ENCODE measurements at regions not wholly inside any gene's neighbourhood (a gene's known extent, or its start where the extent isn't known, plus 50 kb on each side); places are given as distances from the start of the nearest gene placed in this dataset.
A peak's percentile ranks its signal among the peaks of the same experiment; 100 is the strongest.

- H3K27me3 ChIP-seq (ENCODE audit: control insufficient read depth, insufficient read depth, low read length): no peaks in the 10 kb centered on the region
- H3K36me3 ChIP-seq (ENCODE audit: control insufficient read depth, insufficient read depth, low read length): no peaks in the 10 kb centered on the region
- H3K4me3 ChIP-seq (ENCODE audit: low read depth, low read length): no peak overlapping the region
- DNase-seq (ENCODE audit: low read depth): no peak
- no peak for FAIRE-seq
- TF ChIP-seq CTCF (IDR thresholded peaks at IDR 0.05; ENCODE audit: insufficient read depth, low read length, severe bottlenecking): no peak
These were observed 83.8 kb upstream of the MRPS22 start for GRCh38 chr3:139260041-139260486.

- no peaks in the 10 kb centered on the region for H3K36me3 ChIP-seq (ENCODE audit: control insufficient read depth, insufficient read depth, low read length)
- H3K4me3 ChIP-seq (ENCODE audit: low read depth, low read length): no peak overlapping the region
- no peaks in the 10 kb centered on the region for H3K27me3 ChIP-seq (ENCODE audit: control insufficient read depth, insufficient read depth, low read length)
- DNase-seq (ENCODE audit: low read depth) (no peak), FAIRE-seq (peak; percentile 55)
- no peak for TF ChIP-seq CTCF (IDR thresholded peaks at IDR 0.05; ENCODE audit: insufficient read depth, low read length, severe bottlenecking)
These were observed 82.8 kb upstream of the MRPS22 start for GRCh38 chr3:139260793-139261736.

- Histone ChIP-seq H3K27me3 (ENCODE audit: control insufficient read depth, insufficient read depth, low read length) (no peaks in the 10 kb centered on the region), H3K4me3 (ENCODE audit: low read depth, low read length) (no peak overlapping the region), H3K36me3 (ENCODE audit: control insufficient read depth, insufficient read depth, low read length) (no peaks in the 10 kb centered on the region)
- TF ChIP-seq CTCF (IDR thresholded peaks at IDR 0.05; ENCODE audit: insufficient read depth, low read length, severe bottlenecking): no peak
- FAIRE-seq: no peak
- DNase-seq (ENCODE audit: low read depth): no peak
These were observed 81.8 kb upstream of the MRPS22 start for GRCh38 chr3:139261754-139262586.

GRCh38 chr3:139263798-139264197 lies 80.0 kb upstream of the MRPS22 start:
- FAIRE-seq: no peak
- no peak for TF ChIP-seq CTCF (IDR thresholded peaks at IDR 0.05; ENCODE audit: insufficient read depth, low read length, severe bottlenecking)
- Histone ChIP-seq H3K4me3 (ENCODE audit: low read depth, low read length) (no peak overlapping the region), H3K36me3 (ENCODE audit: control insufficient read depth, insufficient read depth, low read length) (no peaks in the 10 kb centered on the region), H3K27me3 (ENCODE audit: control insufficient read depth, insufficient read depth, low read length) (no peaks in the 10 kb centered on the region)
- DNase-seq (ENCODE audit: low read depth): no peak

- DNase-seq (ENCODE audit: low read depth) (no peak), FAIRE-seq (no peak)
- no peaks in the 10 kb centered on the region for H3K36me3 ChIP-seq (ENCODE audit: control insufficient read depth, insufficient read depth, low read length)
- H3K27me3 ChIP-seq (ENCODE audit: control insufficient read depth, insufficient read depth, low read length): no peaks in the 10 kb centered on the region
- no peak for TF ChIP-seq CTCF (IDR thresholded peaks at IDR 0.05; ENCODE audit: insufficient read depth, low read length, severe bottlenecking)
- no peak overlapping the region for H3K4me3 ChIP-seq (ENCODE audit: low read depth, low read length)
These were observed 79.4 kb upstream of the MRPS22 start for GRCh38 chr3:139264375-139264774.

Data from bronchial epithelial cell (primary cell).